ENCODE measurements at regions not wholly inside any gene's neighbourhood (a gene's known extent, or its start where the extent isn't known, plus 50 kb on each side); places are given as distances from the start of the nearest gene placed in this dataset.

DNA sequence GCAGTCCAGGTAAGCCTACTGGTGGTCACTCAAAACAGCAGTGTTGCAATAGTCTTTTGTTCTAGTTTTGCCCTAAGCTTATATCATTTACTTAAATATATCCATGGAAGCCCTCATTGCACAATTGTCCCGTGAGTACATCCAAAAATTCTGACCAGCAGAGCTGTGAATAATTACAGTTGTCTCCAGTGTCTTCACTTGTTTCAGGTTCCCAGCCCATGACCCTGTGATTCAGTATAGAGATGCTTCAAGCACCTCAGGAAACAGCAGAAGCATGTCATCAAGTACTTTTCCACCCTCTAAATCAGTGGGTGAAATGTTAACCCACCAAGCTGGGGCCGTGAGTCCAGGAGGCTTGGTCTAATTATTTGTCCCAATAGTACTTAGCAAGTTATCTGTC lies 214.9 kb upstream of the RPS6KA3 start:
- H3K4me3 ChIP-seq (ENCODE audit: low read depth, low read length) = no peak overlapping the region
- TF ChIP-seq MYC (IDR thresholded peaks at IDR 0.05; ENCODE audit: low read depth, low read length) = no peak
- TF ChIP-seq CTCF (IDR thresholded peaks at IDR 0.05; ENCODE audit: low read depth, low read length) = no peak
- TF ChIP-seq, protein P1, sequence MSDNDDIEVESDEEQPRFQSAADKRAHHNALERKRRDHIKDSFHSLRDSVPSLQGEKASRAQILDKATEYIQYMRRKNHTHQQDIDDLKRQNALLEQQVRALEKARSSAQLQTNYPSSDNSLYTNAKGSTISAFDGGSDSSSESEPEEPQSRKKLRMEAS (IDR thresholded peaks at IDR 0.05; ENCODE audit: low read depth, low read length) = no peak
- TF ChIP-seq POLR2A (IDR thresholded peaks at IDR 0.05; ENCODE audit: extremely low read depth, insufficient read length) = no peak

GRCh38 chrX:20479896-20480295 lies 213.2 kb upstream of the RPS6KA3 start:
- TF ChIP-seq CTCF (IDR thresholded peaks at IDR 0.05; ENCODE audit: low read depth, low read length) = no peak
- TF ChIP-seq, protein P1 (IDR thresholded peaks at IDR 0.05; ENCODE audit: low read depth, low read length) = no peak
- TF ChIP-seq POLR2A (IDR thresholded peaks at IDR 0.05; ENCODE audit: extremely low read depth, insufficient read length) = no peak
- TF ChIP-seq MYC (IDR thresholded peaks at IDR 0.05; ENCODE audit: low read depth, low read length) = no peak
- no peak overlapping the region for H3K4me3 ChIP-seq (ENCODE audit: low read depth, low read length)
- no peak for DNase-seq (ENCODE audit: low read depth)

More for the DNA sequence above, 214.9 kb upstream of the RPS6KA3 start:
- no peak for DNase-seq (ENCODE audit: low read depth)

DNA sequence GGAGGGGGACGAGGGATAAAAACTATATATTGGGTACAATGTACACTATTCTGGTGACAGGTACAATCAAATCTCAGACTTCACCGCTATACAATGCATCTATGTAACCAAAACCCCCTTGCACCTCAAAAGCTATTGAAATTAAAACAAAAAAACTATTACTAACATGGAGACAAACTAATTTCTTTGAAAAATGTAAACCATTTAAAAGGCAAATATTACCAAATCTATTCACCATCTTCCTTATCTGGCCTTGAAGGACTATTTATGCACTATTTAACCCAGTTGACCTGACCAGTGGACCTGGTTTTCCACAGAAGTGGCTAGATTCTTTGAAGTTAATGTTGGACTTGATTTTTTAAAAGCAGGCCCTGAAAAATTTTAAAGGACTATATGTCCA lies 212.3 kb upstream of the RPS6KA3 start:
- no peak overlapping the region for H3K4me3 ChIP-seq (ENCODE audit: low read depth, low read length)
- no peak for DNase-seq (ENCODE audit: low read depth)
- no peak for TF ChIP-seq MYC (IDR thresholded peaks at IDR 0.05; ENCODE audit: low read depth, low read length)
- no peak for TF ChIP-seq POLR2A (IDR thresholded peaks at IDR 0.05; ENCODE audit: extremely low read depth, insufficient read length)
- TF ChIP-seq, protein P1 (IDR thresholded peaks at IDR 0.05; ENCODE audit: low read depth, low read length) = no peak
- TF ChIP-seq CTCF (IDR thresholded peaks at IDR 0.05; ENCODE audit: low read depth, low read length) = no peak

GRCh38 chrX:20477836-20478524 lies 211.3 kb upstream of the RPS6KA3 start:
- no peak overlapping the region for H3K4me3 ChIP-seq (ENCODE audit: low read depth, low read length)
- DNase-seq (ENCODE audit: low read depth) = no peak
- no peak for TF ChIP-seq CTCF (IDR thresholded peaks at IDR 0.05; ENCODE audit: low read depth, low read length)
- no peak for TF ChIP-seq POLR2A (IDR thresholded peaks at IDR 0.05; ENCODE audit: extremely low read depth, insufficient read length)
- TF ChIP-seq, protein P1 (IDR thresholded peaks at IDR 0.05; ENCODE audit: low read depth, low read length) = no peak
- TF ChIP-seq MYC (IDR thresholded peaks at IDR 0.05; ENCODE audit: low read depth, low read length) = no peak

- DNase-seq (ENCODE audit: low read depth) = no peak
Measured at GRCh38 chrX:20477219-20477618, 210.5 kb upstream of the RPS6KA3 start.

GRCh38 chrX:20472620-20473258 lies 206.0 kb upstream of the RPS6KA3 start:
- no peak for DNase-seq (ENCODE audit: low read depth)
- no peak for TF ChIP-seq MYC (IDR thresholded peaks at IDR 0.05; ENCODE audit: low read depth, low read length)
- no peak for TF ChIP-seq POLR2A (IDR thresholded peaks at IDR 0.05; ENCODE audit: extremely low read depth, insufficient read length)
- TF ChIP-seq, protein P1 (IDR thresholded peaks at IDR 0.05; ENCODE audit: low read depth, low read length) = no peak
- TF ChIP-seq CTCF (IDR thresholded peaks at IDR 0.05; ENCODE audit: low read depth, low read length) = no peak
- H3K4me3 ChIP-seq (ENCODE audit: low read depth, low read length) = no peak overlapping the region

More at GRCh38 chrX:20477219-20477618, 210.5 kb upstream of the RPS6KA3 start:
- no peak overlapping the region for H3K4me3 ChIP-seq (ENCODE audit: low read depth, low read length)
- TF ChIP-seq MYC (IDR thresholded peaks at IDR 0.05; ENCODE audit: low read depth, low read length) = no peak

Data from NB4 (cell line).